ENCODE measurements at regions not wholly inside any gene's neighbourhood (a gene's known extent, or its start where the extent isn't known, plus 50 kb on each side); places are given as distances from the start of the nearest gene placed in this dataset.

DNA sequence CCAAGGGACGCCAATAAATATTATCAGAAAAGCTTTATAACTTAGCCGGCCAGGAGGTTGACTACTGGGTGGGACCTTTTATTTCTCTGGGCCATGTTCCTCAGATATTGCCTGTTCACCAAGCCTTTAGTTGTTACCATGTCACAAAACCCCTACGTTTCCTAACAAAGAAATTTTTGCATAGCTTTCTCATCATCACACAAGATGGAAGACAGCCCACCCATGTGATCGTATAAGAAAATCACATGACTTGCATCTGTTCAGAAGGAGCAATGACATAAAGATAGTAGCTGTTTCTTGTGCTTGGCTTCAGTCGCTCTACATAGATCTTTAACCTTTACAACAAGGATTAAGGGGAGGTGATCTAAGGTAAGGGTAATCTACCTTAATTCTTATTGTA is 88.9 kb upstream of the NGF start:
- TF ChIP-seq YY1 (tag by site-specific recombination; IDR thresholded peaks at IDR 0.05) (no peak), SETDB1 (IDR thresholded peaks at IDR 0.05; ENCODE audit: insufficient read length, low read length) (no peak), TCF7L2 (IDR thresholded peaks at IDR 0.05; ENCODE audit: borderline replicate concordance, low read depth, low read length) (no peak), ZNF530 (tag by site-specific recombination; IDR thresholded peaks at IDR 0.05; ENCODE audit: low read depth) (no peak), ZNF426 (tag by site-specific recombination; IDR thresholded peaks at IDR 0.05) (no peak), SCRT2 (tag by site-specific recombination; IDR thresholded peaks at IDR 0.05) (no peak), MYNN (tag by site-specific recombination; IDR thresholded peaks at IDR 0.05; ENCODE audit: borderline replicate concordance) (no peak), GLIS2 (tag by site-specific recombination; IDR thresholded peaks at IDR 0.05) (no peak)
- TF ChIP-seq, protein P1, sequence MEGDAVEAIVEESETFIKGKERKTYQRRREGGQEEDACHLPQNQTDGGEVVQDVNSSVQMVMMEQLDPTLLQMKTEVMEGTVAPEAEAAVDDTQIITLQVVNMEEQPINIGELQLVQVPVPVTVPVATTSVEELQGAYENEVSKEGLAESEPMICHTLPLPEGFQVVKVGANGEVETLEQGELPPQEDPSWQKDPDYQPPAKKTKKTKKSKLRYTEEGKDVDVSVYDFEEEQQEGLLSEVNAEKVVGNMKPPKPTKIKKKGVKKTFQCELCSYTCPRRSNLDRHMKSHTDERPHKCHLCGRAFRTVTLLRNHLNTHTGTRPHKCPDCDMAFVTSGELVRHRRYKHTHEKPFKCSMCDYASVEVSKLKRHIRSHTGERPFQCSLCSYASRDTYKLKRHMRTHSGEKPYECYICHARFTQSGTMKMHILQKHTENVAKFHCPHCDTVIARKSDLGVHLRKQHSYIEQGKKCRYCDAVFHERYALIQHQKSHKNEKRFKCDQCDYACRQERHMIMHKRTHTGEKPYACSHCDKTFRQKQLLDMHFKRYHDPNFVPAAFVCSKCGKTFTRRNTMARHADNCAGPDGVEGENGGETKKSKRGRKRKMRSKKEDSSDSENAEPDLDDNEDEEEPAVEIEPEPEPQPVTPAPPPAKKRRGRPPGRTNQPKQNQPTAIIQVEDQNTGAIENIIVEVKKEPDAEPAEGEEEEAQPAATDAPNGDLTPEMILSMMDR (tag by site-specific recombination; IDR thresholded peaks at IDR 0.05) = no peak
- TF ChIP-seq, protein P2, sequence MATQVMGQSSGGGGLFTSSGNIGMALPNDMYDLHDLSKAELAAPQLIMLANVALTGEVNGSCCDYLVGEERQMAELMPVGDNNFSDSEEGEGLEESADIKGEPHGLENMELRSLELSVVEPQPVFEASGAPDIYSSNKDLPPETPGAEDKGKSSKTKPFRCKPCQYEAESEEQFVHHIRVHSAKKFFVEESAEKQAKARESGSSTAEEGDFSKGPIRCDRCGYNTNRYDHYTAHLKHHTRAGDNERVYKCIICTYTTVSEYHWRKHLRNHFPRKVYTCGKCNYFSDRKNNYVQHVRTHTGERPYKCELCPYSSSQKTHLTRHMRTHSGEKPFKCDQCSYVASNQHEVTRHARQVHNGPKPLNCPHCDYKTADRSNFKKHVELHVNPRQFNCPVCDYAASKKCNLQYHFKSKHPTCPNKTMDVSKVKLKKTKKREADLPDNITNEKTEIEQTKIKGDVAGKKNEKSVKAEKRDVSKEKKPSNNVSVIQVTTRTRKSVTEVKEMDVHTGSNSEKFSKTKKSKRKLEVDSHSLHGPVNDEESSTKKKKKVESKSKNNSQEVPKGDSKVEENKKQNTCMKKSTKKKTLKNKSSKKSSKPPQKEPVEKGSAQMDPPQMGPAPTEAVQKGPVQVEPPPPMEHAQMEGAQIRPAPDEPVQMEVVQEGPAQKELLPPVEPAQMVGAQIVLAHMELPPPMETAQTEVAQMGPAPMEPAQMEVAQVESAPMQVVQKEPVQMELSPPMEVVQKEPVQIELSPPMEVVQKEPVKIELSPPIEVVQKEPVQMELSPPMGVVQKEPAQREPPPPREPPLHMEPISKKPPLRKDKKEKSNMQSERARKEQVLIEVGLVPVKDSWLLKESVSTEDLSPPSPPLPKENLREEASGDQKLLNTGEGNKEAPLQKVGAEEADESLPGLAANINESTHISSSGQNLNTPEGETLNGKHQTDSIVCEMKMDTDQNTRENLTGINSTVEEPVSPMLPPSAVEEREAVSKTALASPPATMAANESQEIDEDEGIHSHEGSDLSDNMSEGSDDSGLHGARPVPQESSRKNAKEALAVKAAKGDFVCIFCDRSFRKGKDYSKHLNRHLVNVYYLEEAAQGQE (tag by site-specific recombination; IDR thresholded peaks at IDR 0.05) = no peak
